OCI-LY1 (cell line): ENCODE measurements at regions not wholly inside any gene's neighbourhood (a gene's known extent, or its start where the extent isn't known, plus 50 kb on each side); places are given as distances from the start of the nearest gene placed in this dataset.

Experiments used
- H2AFZ ChIP-seq: fragments of 200-600 bp; sonication (generic), shearing (Covaris generic); 2 replicates; pipeline ENCODE4 v1.6.0; 2014; ENCODE audit warnings: antibody characterized with exemption, mild to moderate bottlenecking, low read length
- H3F3A ChIP-seq: fragments of 200-600 bp; sonication (generic), shearing (Covaris generic); 2 replicates; pipeline ENCODE4 v1.6.0; 2014; ENCODE audit warnings: mild to moderate bottlenecking, antibody characterized with exemption, low read length, moderate library complexity; ENCODE audit not compliant: insufficient read depth
- H3K27ac ChIP-seq: fragments of 200-600 bp; sonication (generic); 2 replicates; pipeline ENCODE4 v1.5.1; 2014; ENCODE audit warnings: low read length, mixed run types, mild to moderate bottlenecking, low read depth; ENCODE audit not compliant: poor library complexity, severe bottlenecking
- H3K27me3 ChIP-seq: fragments of 200-600 bp; sonication (generic); 2 replicates; pipeline ENCODE4 v1.6.0; 2014; ENCODE audit warnings: antibody characterized with exemption, mild to moderate bottlenecking, low read length, moderate library complexity; ENCODE audit not compliant: insufficient read depth
- H3K36me3 ChIP-seq: fragments of 200-600 bp; sonication (generic); 2 replicates; pipeline ENCODE4 v1.6.1; 2014; ENCODE audit warnings: mild to moderate bottlenecking, antibody characterized with exemption, low read length, moderate library complexity, mixed read lengths; ENCODE audit not compliant: insufficient read depth
- H3K4me1 ChIP-seq: fragments of 200-600 bp; sonication (generic); 2 replicates; pipeline ENCODE4 v1.5.1; 2014; ENCODE audit warnings: mild to moderate bottlenecking, low read length, moderate library complexity; ENCODE audit not compliant: insufficient read depth, severe bottlenecking
- H3K4me2 ChIP-seq: fragments of 200-600 bp; sonication (generic), shearing (Covaris generic); 2 replicates; pipeline ENCODE4 v1.6.1; 2014; ENCODE audit warnings: low read length
- H3K4me3 ChIP-seq: fragments of 200-600 bp; sonication (generic); 2 replicates; pipeline ENCODE4 v1.5.1; 2014; ENCODE audit warnings: low read length, low read depth, mild to moderate bottlenecking, mixed read lengths; ENCODE audit not compliant: poor library complexity, severe bottlenecking
- H3K79me2 ChIP-seq: fragments of 200-600 bp; shearing (Covaris generic); 2 replicates; pipeline ENCODE4 v1.6.1; 2016; ENCODE audit warnings: mixed run types, low read length, mixed read lengths; ENCODE audit not compliant: insufficient read depth
- H3K9ac ChIP-seq: fragments of 200-600 bp; sonication (generic), shearing (Covaris generic); 2 replicates; pipeline ENCODE4 v1.6.1; 2014; ENCODE audit warnings: mild to moderate bottlenecking, low read length, mixed read lengths
- H3K9me2 ChIP-seq: fragments of 200-600 bp; sonication (generic), shearing (Covaris generic); 2 replicates; pipeline ENCODE4 v1.6.1; 2014; ENCODE audit warnings: low read depth, mild to moderate bottlenecking, low read length, mixed read lengths
- H3K9me3 ChIP-seq: fragments of 200-600 bp; shearing (Covaris generic); 2 replicates; pipeline ENCODE4 v1.6.1; 2014; ENCODE audit warnings: low read length, mixed read lengths
- H4K20me1 ChIP-seq: fragments of 200-600 bp; sonication (generic), shearing (Covaris generic); 2 replicates; pipeline ENCODE4 v1.6.0; 2016; ENCODE audit warnings: mild to moderate bottlenecking, low read length; ENCODE audit not compliant: insufficient read depth
- CTCF ChIP-seq: fragments of 200-600 bp; sonication (generic), shearing (Covaris generic); IDR thresholded peaks from 2 replicates; pipeline ENCODE4 v1.5.1; 2017; ENCODE audit warnings: mild to moderate bottlenecking, antibody characterized with exemption, low read length, moderate library complexity, mixed read lengths
- EZH2 ChIP-seq: fragments of 200-600 bp; sonication (generic), shearing (Covaris generic); IDR thresholded peaks from 2 replicates; pipeline ENCODE4 v1.8.0; 2017; ENCODE audit warnings: borderline replicate concordance, mixed run types, mild to moderate bottlenecking, antibody characterized with exemption, low read length, moderate library complexity, mixed read lengths

GRCh38 chr3:81094986-81095385, 666.5 kb downstream of the GBE1 start:
- no peaks in the 10 kb centered on the region for H3K4me1 ChIP-seq
- no peak for TF ChIP-seq EZH2
- no peak for TF ChIP-seq CTCF
- H4K20me1 ChIP-seq: no peaks in the 10 kb centered on the region
- no peak overlapping the region for H3K4me3 ChIP-seq
- no peaks in the 10 kb centered on the region for H3K9me3 ChIP-seq
- H3K9me2 ChIP-seq: no peaks in the 10 kb centered on the region
- H3K4me2 ChIP-seq: no peak overlapping the region
- H3K9ac ChIP-seq: no peak overlapping the region
- H2AFZ ChIP-seq: no peak overlapping the region
- H3F3A ChIP-seq: no peaks in the 10 kb centered on the region
- H3K79me2 ChIP-seq: no peaks in the 10 kb centered on the region
- H3K36me3 ChIP-seq: no peaks in the 10 kb centered on the region
- H3K27me3 ChIP-seq: no peaks in the 10 kb centered on the region
- no peak overlapping the region for H3K27ac ChIP-seq

GRCh38 chr3:81087607-81088006, 673.8 kb downstream of the GBE1 start:
- TF ChIP-seq EZH2: no peak
- TF ChIP-seq CTCF: no peak
- no peak overlapping the region for H3K4me2 ChIP-seq
- no peaks in the 10 kb centered on the region for H3K36me3 ChIP-seq
- H3K9me3 ChIP-seq: no peaks in the 10 kb centered on the region
- no peaks in the 10 kb centered on the region for H3K27me3 ChIP-seq
- H3K9ac ChIP-seq: no peak overlapping the region
- no peaks in the 10 kb centered on the region for H3F3A ChIP-seq
- no peaks in the 10 kb centered on the region for H3K9me2 ChIP-seq
- no peaks in the 10 kb centered on the region for H4K20me1 ChIP-seq
- no peaks in the 10 kb centered on the region for H3K79me2 ChIP-seq
- no peak overlapping the region for H3K4me3 ChIP-seq
- no peak overlapping the region for H3K27ac ChIP-seq
- no peaks in the 10 kb centered on the region for H3K4me1 ChIP-seq
- H2AFZ ChIP-seq: no peak overlapping the region

GRCh38 chr3:81086348-81086747, 675.1 kb downstream of the GBE1 start:
- Histone ChIP-seq H3K36me3 (no peaks in the 10 kb centered on the region), H3K27me3 (no peaks in the 10 kb centered on the region), H3K9ac (no peak overlapping the region), H3K4me2 (no peak overlapping the region), H3K9me3 (no peaks in the 10 kb centered on the region), H3K9me2 (no peaks in the 10 kb centered on the region), H3K4me1 (no peaks in the 10 kb centered on the region), H3K79me2 (no peaks in the 10 kb centered on the region), H4K20me1 (no peaks in the 10 kb centered on the region), H2AFZ (no peak overlapping the region), H3K4me3 (no peak overlapping the region), H3F3A (no peaks in the 10 kb centered on the region), H3K27ac (no peak overlapping the region)
- no peak for TF ChIP-seq EZH2
- no peak for TF ChIP-seq CTCF
